ENCODE measurements at regions not wholly inside any gene's neighbourhood (a gene's known extent, or its start where the extent isn't known, plus 50 kb on each side); places are given as distances from the start of the nearest gene placed in this dataset.

GRCh38 chr5:20445326-20445860 lies 457.4 kb upstream of the CDH18 start:
- ChIA-PET POLR2A (no interaction called here), CTCF (no interaction called here)
- no peak overlapping the region for H3K4me3 ChIP-seq (ENCODE audit: low read depth, low read length)
- no peak for TF ChIP-seq CTCF (IDR thresholded peaks at IDR 0.05; ENCODE audit: insufficient read depth, low read length, missing control alignments)
- no peak for DNase-seq (ENCODE audit: low read depth, low spot score)

GRCh38 chr5:20434786-20435185 lies 446.8 kb upstream of the CDH18 start:
- no peak for DNase-seq (ENCODE audit: low read depth, low spot score)
- POLR2A ChIA-PET = no interaction called here
- H3K4me3 ChIP-seq (ENCODE audit: low read depth, low read length) = no peak overlapping the region
- CTCF ChIA-PET = no interaction called here
- no peak for TF ChIP-seq CTCF (IDR thresholded peaks at IDR 0.05; ENCODE audit: insufficient read depth, low read length, missing control alignments)

- DNase-seq (ENCODE audit: low read depth, low spot score) = no peak
- no peak for TF ChIP-seq CTCF (IDR thresholded peaks at IDR 0.05; ENCODE audit: insufficient read depth, low read length, missing control alignments)
- ChIA-PET POLR2A (no interaction called here), CTCF (no interaction called here)
- no peak overlapping the region for H3K4me3 ChIP-seq (ENCODE audit: low read depth, low read length)
These were observed 433.1 kb upstream of the CDH18 start for GRCh38 chr5:20420991-20421595.

Measured in AG04449 (cell line).